DOHH2 (cell line): ENCODE measurements at regions not wholly inside any gene's neighbourhood (a gene's known extent, or its start where the extent isn't known, plus 50 kb on each side); places are given as distances from the start of the nearest gene placed in this dataset.

Experiments
- EZH2phosphoT487 ChIP-seq: fragments of 200-600 bp; sonication (generic); IDR thresholded peaks from 2 replicates; pipeline ENCODE4 v1.6.1; 2017; ENCODE audit warnings: borderline replicate concordance, mild to moderate bottlenecking, antibody characterized with exemption, low read length, moderate library complexity, mixed read lengths
- TF ChIP-seq, protein P1 (sequence below): fragments of 200-600 bp; sonication (generic); IDR thresholded peaks from one replicate; pipeline ENCODE4 v1.5.1; 2014; ENCODE audit warnings: antibody characterized with exemption, mild to moderate bottlenecking, low read depth, low read length; ENCODE audit not compliant: poor library complexity, severe bottlenecking

- TF ChIP-seq, protein P1, sequence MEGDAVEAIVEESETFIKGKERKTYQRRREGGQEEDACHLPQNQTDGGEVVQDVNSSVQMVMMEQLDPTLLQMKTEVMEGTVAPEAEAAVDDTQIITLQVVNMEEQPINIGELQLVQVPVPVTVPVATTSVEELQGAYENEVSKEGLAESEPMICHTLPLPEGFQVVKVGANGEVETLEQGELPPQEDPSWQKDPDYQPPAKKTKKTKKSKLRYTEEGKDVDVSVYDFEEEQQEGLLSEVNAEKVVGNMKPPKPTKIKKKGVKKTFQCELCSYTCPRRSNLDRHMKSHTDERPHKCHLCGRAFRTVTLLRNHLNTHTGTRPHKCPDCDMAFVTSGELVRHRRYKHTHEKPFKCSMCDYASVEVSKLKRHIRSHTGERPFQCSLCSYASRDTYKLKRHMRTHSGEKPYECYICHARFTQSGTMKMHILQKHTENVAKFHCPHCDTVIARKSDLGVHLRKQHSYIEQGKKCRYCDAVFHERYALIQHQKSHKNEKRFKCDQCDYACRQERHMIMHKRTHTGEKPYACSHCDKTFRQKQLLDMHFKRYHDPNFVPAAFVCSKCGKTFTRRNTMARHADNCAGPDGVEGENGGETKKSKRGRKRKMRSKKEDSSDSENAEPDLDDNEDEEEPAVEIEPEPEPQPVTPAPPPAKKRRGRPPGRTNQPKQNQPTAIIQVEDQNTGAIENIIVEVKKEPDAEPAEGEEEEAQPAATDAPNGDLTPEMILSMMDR, result no peak
- no peak for TF ChIP-seq EZH2phosphoT487
These were observed 985.5 kb downstream of the FSTL5 start for GRCh38 chr4:161178310-161178709.
